ENCODE measurements at regions not wholly inside any gene's neighbourhood (a gene's known extent, or its start where the extent isn't known, plus 50 kb on each side); places are given as distances from the start of the nearest gene placed in this dataset.

DNA sequence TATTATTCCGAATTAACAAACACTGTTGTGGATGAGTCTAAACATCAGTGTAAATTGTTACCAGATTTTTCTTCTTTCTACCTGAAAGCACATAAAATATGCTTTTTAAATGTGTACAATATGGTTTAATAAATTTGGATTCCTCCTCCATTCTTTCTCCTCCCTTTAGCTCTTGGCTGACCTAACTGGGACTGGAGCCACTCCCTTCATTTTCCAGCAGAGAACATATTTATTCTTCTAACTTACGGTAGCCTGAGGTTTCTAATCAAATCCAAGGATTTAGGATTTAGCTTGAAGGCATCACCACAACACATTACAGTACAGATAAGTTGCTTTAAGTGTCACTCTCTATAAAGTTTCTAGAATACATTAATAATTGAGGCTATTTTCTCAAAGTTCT lies 88.2 kb upstream of the SEMA3C start:
- TF ChIP-seq, protein P1, sequence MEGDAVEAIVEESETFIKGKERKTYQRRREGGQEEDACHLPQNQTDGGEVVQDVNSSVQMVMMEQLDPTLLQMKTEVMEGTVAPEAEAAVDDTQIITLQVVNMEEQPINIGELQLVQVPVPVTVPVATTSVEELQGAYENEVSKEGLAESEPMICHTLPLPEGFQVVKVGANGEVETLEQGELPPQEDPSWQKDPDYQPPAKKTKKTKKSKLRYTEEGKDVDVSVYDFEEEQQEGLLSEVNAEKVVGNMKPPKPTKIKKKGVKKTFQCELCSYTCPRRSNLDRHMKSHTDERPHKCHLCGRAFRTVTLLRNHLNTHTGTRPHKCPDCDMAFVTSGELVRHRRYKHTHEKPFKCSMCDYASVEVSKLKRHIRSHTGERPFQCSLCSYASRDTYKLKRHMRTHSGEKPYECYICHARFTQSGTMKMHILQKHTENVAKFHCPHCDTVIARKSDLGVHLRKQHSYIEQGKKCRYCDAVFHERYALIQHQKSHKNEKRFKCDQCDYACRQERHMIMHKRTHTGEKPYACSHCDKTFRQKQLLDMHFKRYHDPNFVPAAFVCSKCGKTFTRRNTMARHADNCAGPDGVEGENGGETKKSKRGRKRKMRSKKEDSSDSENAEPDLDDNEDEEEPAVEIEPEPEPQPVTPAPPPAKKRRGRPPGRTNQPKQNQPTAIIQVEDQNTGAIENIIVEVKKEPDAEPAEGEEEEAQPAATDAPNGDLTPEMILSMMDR (IDR thresholded peaks at IDR 0.05; ENCODE audit: low read length): no peak
- no peak for TF ChIP-seq EZH2 (IDR thresholded peaks at IDR 0.05; ENCODE audit: borderline replicate concordance, low read length)

Data from OCI-LY1 (cell line).